ENCODE measurements at regions not wholly inside any gene's neighbourhood (a gene's known extent, or its start where the extent isn't known, plus 50 kb on each side); places are given as distances from the start of the nearest gene placed in this dataset.
"Not testable (repeated sequence)": the region's sequence is repeated elsewhere in the genome, so short reads cannot be mapped to it uniquely, and the experiment has no call there.

- H3K9ac ChIP-seq (replicated peaks in 1 of 4; ENCODE audit: extremely low read depth in 1 of 4, low read depth in 3 of 4, low read length in 3 of 4); POLR2A ChIA-PET (ENCODE audit: partially characterized antibody); H3K4me1 ChIP-seq (replicated peaks in 1 of 4; ENCODE audit: control insufficient read depth in 3 of 4, insufficient read depth in 4 of 4, low read length in 3 of 4); H3K23ac ChIP-seq (ENCODE audit: insufficient read length); H3K4me2 ChIP-seq (ENCODE audit: insufficient read depth in 1 of 2, low read depth in 2 of 2, low read length in 2 of 2); H3K14ac ChIP-seq (ENCODE audit: insufficient read length); H3K27me3 ChIP-seq (replicated peaks in 1 of 4; ENCODE audit: control insufficient read depth in 3 of 4, extremely low read depth in 1 of 4, insufficient read depth in 3 of 4, low read length in 3 of 4); H3K4me3 ChIP-seq (ENCODE audit: extremely low read depth in 1 of 4, insufficient read depth in 2 of 4, low read depth in 3 of 4, low read length in 4 of 4); H2BK5ac ChIP-seq (ENCODE audit: low read depth, low read length); H4K20me1 ChIP-seq (replicated peaks in 1 of 2; ENCODE audit: control insufficient read depth in 1 of 2, insufficient read depth in 2 of 2, low read length in 2 of 2); H3K56ac ChIP-seq (replicated peaks; ENCODE audit: insufficient read length, low read depth, low read length); H3K36me3 ChIP-seq (ENCODE audit: control insufficient read depth in 2 of 4, insufficient read depth in 4 of 4, low read length in 3 of 4); H3K27ac ChIP-seq (ENCODE audit: low read depth, low read length); H2BK12ac ChIP-seq (ENCODE audit: low read depth, low read length); H3K79me1 ChIP-seq (ENCODE audit: low read depth, low read length); H2BK20ac ChIP-seq (ENCODE audit: low read length); H2AFZ ChIP-seq (ENCODE audit: low read length); DNase-seq (ENCODE audit: low read depth in 1 of 2, low spot score in 2 of 2); H2AK5ac ChIP-seq (ENCODE audit: low read depth, low read length); H4K8ac ChIP-seq (ENCODE audit: extremely low read depth, insufficient read depth, low read length); H2BK120ac ChIP-seq (replicated peaks; ENCODE audit: low read depth, low read length); H4K5ac ChIP-seq (ENCODE audit: insufficient read length, low read depth, low read length); FAIRE-seq; H4K91ac ChIP-seq (replicated peaks; ENCODE audit: insufficient read length, low read length); H3K79me2 ChIP-seq (ENCODE audit: control insufficient read depth in 1 of 2, insufficient read depth in 2 of 2, low read length in 2 of 2); H3K18ac ChIP-seq (ENCODE audit: extremely low read depth, low read length); H2BK15ac ChIP-seq (ENCODE audit: low read length); H3K23me2 ChIP-seq (ENCODE audit: low read depth, low read length); H3K4ac ChIP-seq (replicated peaks; ENCODE audit: insufficient read length, low read depth, low read length): not testable (repeated sequence)
- CTCF ChIA-PET (ENCODE audit: partially characterized antibody): interaction anchor here (1.3 to 6.0 kb wide), 3 partner anchors 7 to 72 kb away, joined by 3 to 40 read pairs (median 3); no protein-coding TSS in a partner anchor
- WGBS, 2 experiments (ENCODE audit: extremely low coverage in 1 of 2, insufficient coverage in 1 of 2, insufficient read length in 1 of 2, insufficient replicate concordance in 2 of 2, low coverage in 1 of 2, low lambda C conversion rate in 2 of 2, missing lambda C conversion rate in 1 of 2): 90% methylated on average over 7 of the region's 7 CpGs; no CpG with 5 or more reads in 1 of the 2 experiments
- H3K9me3 ChIP-seq (ENCODE audit: insufficient read depth in 2 of 2, low read depth in 1 of 2, low read length in 1 of 2): peaks cover 2 to 10% of the 10 kb centered on the region in 2 experiments; a peak in 2 of 4 replicates
These were observed 409.0 kb downstream of the TNS3 start for GRCh38 chr7:47172602-47173539.

All from H1 (cell line).